GM12874 (cell line): ENCODE measurements at regions not wholly inside any gene's neighbourhood (a gene's known extent, or its start where the extent isn't known, plus 50 kb on each side); places are given as distances from the start of the nearest gene placed in this dataset.

Experiments used
- TF ChIP-seq, protein P1 (sequence below): IDR thresholded peaks from 2 replicates; pipeline ENCODE4 v1.5.1; 2011; ENCODE audit warnings: low read depth, mild to moderate bottlenecking, control low read depth, low read length, moderate library complexity; ENCODE audit not compliant: insufficient read depth

DNA sequence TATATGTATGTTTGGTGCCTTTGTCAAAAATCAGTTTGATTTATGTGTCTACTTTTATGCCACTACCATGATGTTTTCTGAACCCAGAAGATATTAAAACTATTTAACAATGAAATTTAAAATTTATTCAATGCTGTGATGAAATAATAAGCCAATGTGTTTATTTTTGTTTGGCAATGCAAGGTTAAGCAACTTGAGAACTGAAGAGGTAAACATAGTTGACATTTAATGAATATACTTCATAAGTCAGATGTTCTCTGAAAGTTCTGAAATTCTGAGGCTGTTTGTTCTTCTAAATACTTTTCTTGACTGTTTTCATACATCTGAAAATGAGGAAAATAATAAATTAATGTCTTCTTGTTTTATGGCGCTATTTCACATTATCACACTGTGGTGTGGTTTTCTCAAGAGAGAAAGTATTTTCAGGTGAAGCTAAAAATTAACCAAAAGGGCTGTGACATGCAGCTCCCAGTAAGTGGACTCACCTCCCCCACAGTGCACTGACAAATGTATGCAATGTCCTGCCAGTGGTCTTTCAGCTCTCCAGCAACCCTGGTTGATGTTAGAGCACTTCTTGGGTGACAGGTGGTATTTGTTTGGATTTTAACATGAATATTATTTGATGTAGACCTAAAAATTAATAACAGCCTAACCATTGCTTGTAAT, 863.6 kb upstream of the SALL3 start:
- TF ChIP-seq, protein P1, sequence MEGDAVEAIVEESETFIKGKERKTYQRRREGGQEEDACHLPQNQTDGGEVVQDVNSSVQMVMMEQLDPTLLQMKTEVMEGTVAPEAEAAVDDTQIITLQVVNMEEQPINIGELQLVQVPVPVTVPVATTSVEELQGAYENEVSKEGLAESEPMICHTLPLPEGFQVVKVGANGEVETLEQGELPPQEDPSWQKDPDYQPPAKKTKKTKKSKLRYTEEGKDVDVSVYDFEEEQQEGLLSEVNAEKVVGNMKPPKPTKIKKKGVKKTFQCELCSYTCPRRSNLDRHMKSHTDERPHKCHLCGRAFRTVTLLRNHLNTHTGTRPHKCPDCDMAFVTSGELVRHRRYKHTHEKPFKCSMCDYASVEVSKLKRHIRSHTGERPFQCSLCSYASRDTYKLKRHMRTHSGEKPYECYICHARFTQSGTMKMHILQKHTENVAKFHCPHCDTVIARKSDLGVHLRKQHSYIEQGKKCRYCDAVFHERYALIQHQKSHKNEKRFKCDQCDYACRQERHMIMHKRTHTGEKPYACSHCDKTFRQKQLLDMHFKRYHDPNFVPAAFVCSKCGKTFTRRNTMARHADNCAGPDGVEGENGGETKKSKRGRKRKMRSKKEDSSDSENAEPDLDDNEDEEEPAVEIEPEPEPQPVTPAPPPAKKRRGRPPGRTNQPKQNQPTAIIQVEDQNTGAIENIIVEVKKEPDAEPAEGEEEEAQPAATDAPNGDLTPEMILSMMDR: no peak

DNA sequence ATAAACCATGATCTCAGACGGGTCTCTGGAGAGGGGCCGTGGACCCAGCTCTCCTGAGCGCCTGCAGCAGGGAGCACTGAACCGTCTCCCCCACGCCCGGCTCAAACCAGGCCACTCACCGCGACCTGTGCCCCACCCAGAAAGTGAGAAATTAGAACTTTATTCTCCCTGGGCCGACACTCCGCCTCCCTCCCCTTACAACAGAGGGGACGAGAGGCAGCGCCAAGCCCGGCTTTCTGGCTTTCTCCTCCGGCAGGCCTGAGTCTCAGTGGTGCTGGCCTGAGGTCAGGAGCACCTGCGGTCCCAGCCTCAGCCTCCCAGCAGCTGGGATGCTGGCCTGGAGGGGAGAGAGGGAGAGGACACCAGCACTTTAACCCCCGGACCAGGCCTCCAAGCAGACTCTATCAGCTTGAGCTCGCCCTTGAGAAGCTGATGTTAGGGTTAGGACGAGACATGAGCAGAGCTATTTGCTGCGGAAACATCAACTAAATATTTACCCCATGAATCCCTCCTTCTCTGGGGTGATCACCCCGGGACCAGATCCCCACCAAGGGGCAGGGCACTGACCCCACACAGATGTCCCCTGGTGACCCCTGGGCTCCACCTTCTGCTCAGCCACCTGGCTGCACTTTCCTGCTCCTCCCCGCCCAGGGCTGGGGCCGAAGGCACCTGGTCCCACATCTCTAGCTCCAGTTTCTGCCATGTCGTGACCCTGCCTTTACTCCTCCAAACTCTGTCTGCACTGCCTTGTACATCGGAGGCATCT, 856.3 kb upstream of the SALL3 start:
- TF ChIP-seq, protein P1: no peak

DNA sequence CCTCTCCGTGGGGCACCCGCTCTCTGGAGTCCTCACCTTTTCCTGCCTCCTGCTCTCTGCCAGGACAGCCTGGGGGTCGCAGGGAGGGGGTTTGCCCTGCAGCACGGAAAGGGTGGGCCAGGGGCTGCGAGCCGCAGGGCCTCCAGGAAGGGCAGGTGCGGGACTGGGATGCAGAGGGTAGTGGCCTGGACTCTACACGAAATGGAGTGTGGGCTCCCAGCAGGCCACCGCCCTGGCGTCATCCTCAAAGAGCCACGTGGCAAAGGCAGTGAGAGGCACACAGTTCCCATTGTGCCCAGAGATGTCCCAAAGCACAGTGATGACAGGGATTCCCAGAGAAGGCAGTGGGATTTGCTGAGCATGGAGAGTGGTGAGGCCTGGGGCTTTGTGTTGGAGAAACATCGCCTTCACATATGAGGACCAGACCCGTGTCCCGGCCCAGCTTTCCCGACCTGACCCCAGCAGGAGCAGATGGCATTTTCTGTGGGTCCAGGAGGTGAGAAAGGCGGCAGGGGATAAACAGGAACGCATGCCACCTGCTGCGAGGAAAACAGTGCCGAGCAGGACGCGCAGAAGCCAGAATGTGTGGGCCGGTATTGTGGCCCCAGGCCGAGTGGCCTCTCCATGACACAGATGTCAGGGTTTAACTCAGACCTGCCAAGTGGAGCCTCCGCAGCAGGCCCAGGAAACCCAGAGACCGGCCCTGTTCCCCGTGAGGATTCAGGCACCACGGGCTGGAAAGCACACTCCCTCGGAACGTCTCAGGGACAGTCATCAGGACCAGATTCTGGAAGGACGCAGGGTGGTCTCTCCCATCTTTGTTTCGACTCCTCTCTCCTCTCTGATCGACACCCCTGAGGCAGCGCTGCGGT, 855.5 kb upstream of the SALL3 start:
- TF ChIP-seq, protein P1: no peak

DNA sequence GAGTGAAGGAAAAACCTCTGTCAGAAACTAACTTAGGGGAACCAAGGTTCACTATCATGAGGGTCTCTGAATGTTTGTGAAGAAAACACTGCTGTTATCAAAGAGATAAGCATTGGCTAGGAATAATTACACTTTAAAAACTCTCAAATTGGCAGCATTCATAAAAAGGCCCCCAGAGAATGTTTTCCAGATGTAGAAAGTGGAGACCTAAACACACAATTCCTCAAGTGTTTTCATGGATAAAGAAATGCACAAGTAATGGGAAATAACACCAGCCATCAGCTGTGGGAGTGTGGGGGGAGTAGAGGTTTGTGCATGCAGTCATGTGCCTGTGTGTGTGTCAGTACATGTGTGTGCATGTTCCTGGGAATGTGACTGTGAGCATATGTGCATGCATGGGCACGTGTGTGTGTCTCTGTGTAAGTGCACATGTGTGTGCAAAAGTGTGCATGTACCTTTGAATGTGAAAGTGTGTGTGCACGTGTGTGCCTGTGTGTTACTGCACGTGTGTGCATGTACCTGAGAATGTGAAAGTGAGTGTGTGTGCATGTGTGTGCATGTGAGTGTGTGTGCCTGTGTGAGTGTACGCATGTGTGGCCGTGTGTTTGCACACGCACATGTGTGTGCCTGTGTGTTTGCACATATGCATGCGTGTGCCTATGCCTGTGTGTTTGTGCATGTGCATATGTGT, 854.3 kb upstream of the SALL3 start:
- TF ChIP-seq, protein P1: no peak

DNA sequence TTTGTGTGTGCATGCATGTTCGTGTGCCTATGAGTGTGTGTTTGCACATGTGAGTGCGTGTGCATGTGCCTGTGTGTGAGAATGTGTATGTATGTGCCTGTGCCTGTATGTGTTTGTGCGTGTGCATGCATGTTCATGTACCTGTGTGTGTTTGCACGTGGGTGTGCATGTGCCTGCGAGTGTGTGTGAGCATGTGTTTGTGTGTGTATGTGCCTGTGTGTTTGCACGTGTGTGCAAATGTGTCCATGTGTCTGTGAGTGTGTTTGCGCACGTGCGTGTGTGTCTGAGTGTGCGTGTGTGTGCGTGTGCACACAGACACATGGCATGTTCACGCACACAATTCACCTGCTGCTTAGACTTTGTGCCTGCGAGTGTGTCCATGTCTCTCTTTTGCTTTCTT, 853.5 kb upstream of the SALL3 start:
- TF ChIP-seq, protein P1: no peak

DNA sequence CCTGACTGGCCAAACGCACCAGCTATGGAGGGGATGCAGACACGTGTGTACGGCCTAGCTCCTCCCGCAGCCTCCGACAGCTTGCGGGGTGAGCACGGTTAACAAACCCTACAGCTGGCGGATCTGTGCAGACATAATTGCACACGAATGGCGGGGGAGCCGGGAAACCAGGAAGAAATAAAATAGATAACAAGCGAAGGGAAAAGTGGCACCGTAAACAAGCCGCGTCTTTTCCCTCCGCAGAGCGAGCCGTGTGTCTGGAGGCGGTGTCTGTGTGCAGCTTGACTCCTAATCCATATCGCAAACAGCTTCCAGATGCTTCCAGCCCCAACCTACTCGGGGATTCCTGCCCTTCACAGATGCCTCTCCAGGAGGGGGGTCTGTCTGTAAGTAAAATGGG, 853.1 kb upstream of the SALL3 start:
- TF ChIP-seq, protein P1: no peak
